Stimulated activated CD4-positive, alpha-beta T cell treated with anti-CD3 and anti-CD28 coated beads, Interleukin-2, amount 100 ng/mL, for 24 hours (primary cell): ENCODE measurements at regions not wholly inside any gene's neighbourhood (a gene's known extent, or its start where the extent isn't known, plus 50 kb on each side); places are given as distances from the start of the nearest gene placed in this dataset.

ENCODE experiments used
- DNase-seq, 2 donors: peaks; one replicate each; pipeline ENCODE4 v3.0.0-alpha.2; 2020

DNA sequence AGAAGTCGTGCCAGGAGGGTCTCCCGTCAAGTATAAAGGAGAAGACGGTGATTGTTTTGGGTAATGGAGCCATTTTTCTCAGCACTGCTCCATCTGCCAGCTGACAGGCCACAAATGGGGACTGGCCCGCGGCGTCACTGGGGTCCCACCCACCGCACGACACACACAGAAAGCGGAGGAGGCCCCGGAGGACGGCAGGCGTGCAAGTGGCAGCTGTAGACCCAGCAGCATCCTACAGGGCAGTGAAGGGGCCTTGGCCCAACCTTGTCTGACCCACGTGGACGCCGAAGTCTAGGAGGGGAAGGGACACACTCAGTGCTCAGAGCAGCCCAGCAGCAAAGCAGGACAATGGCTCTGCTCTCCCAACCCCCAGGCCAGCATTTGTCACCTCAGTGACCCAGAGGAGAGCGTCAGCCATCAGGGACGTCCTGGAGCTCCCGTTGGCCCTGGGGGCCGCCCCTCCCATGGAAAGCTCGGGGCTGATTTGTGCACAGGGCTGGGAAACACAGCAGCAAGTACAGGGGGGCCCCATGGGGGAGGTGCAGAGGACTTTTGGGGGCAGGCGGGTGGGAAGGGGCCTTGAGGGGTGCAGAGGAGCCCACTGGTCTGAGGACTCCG lies 644.4 kb downstream of the BRD1 start:
- no peak for DNase-seq

GRCh38 chr22:49182416-49182815 lies 645.3 kb downstream of the BRD1 start:
- no peak for DNase-seq

DNA sequence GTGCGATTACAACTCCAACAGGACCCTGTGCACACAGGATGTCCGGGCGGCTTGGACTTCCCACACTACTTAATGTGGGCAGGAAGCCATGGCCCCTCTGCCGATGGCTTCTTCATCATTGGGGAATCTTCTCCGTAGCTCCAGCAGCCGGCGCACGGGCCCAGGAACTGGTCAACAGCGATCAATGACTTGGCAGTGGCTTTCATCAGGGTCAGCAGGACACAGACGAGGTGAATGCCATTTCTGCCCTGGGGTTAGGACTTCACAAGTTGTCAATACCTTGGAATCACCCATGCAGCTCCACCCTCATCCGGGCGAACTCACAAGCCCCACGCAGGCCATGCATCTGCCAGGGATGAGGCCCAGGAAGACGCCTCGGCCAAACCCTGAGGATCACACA lies 645.7 kb downstream of the BRD1 start:
- no peak for DNase-seq

- no peak for DNase-seq
These were observed 646.2 kb downstream of the BRD1 start for GRCh38 chr22:49181431-49181830.

GRCh38 chr22:49180683-49181024 lies 647.0 kb downstream of the BRD1 start:
- no peak for DNase-seq

DNA sequence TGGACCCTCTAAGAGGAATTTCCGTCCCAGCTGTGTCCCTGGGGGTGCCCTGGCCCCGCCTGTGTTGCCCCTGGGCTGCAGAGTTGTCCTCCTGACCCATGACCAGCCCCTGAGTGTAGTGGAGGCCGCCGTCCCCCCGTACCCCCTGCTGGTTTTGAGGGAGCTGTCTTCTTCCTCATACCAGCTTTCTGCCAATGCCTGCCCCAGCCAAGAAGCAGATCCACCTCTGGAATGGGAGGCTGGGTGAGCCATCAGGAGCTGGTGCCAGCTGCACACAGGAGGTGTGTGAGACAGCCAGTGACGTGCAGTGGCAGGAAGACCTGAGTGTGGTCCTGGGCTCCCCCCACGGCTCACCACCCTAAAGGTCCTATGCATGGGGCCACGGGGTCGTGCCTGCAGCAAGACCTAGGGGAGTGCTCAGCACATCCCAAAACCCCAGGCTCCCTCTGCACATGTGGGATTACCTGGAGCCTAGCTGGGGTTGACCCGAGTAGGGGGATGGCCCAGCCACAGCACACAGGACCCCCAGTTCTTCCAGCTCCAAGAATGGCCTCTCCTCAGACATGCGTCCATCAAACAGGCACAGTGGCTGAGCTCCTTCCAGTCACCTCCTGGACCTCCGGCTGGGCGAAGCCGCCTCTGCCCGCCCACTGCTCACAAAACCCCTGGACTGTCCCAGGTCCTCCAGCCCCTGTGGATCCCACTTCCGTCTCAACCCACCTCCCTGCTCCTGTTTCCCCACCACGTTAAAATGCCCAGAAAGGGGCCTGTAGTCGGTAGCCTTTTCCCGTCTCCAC lies 647.6 kb downstream of the BRD1 start:
- no peak for DNase-seq

GRCh38 chr22:49179175-49179574 lies 648.5 kb downstream of the BRD1 start:
- no peak for DNase-seq

GRCh38 chr22:49178246-49179005 lies 649.2 kb downstream of the BRD1 start:
- no peak for DNase-seq

- DNase-seq: no peak
These were observed 650.0 kb downstream of the BRD1 start for GRCh38 chr22:49177666-49178065.

GRCh38 chr22:49176956-49177355 lies 650.7 kb downstream of the BRD1 start:
- DNase-seq: no peak

GRCh38 chr22:49170053-49170452 lies 657.6 kb downstream of the BRD1 start:
- DNase-seq: no peak

DNA sequence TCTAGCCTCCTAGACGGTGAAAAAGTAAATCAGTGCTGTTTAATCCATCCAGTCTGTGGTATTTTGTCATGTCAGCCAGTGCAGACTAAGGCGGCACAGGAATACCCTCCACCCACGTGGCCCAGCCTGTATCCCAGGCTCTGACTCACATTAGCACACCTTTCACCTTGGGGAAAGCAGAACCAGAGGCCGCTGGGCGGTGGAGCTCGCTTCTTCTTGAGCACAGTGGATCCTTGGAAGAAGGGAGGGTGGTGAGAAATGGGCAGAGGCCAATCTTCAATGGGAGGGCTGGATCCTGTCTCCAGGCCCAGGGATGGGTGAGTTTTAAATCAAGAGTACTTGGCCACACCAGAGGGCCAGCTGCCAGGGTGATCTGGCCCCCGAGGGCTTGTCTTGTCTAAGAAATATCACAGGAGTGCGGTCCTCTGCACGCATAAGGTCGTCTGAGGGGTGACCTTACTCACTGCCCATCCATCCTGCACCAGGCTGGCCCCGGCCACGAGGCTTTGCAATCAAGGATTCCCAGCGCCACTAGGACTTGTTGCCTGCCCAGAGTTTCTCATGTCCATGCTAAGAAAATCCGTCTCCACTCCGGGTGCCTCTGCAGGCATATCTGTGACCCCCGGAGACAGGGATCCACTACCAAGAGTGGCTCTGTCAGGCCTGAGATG lies 658.5 kb downstream of the BRD1 start:
- no peak for DNase-seq

- DNase-seq: no peak
These were observed 659.4 kb downstream of the BRD1 start for GRCh38 chr22:49168219-49168813.

DNA sequence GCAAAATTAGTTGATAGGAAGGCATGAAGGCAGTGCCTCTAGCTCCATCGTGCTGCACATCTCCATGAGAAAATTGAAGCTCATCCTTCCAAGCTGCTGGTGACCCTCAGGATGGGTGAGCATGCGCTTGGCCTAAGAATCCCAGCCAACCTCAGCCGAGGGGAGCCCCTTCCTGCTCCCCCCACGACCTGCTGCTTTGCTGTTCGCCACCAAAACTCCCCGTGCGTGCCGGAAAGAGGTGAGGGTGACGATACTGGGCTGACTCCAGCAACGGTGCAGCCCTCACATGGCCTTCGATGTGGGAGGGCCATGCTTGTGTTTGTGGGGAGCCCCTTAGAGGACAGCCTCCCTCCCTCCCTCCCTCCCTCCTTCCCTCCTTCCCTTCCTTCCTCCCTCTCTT lies 660.9 kb downstream of the BRD1 start:
- no peak for DNase-seq

DNA sequence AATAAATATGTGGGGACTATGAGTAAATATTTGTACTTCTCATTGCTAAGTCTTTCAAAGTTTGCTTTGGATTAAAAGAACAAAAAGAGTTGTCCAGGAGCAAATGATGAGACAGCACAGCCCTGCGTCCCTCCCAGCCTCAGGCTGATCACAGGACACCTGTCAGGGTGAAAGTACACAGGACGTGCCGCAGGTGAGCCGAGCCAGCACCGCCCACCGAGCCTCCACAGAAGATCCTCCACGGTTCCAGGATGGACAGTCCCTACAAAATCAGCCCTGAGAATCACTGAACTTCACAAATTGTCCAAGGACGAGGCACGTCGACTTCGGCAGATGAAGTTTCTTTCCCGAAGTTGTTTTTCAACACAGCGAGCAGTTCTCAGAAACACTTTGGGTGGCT lies 661.5 kb downstream of the BRD1 start:
- DNase-seq: no peak

DNA sequence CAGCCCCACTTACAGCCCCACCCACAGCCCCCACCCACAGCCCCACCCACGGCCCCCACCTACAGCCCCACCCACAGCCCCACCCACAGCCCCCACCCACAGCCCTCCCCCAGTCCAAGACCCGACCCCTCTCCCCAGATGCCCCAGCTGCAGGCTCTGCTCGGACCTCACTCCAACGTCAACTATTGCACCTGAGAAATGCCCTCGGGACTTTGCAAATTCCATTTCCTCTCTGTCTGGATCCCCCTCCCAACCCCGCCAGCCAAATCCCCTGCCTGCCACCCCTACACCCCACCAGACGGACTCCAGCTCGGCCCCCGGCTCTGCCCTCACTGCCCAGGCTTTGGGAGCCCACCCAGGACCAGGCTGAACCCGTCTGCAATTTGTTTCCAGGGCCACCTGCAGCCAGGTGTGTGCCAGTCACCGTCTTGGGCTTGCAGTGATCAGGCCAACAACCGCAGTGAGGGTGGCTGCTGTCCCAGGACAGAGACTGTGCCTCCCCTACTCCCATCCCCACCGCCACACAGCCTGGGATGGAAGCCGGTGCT lies 662.8 kb downstream of the BRD1 start:
- DNase-seq: no peak

DNA sequence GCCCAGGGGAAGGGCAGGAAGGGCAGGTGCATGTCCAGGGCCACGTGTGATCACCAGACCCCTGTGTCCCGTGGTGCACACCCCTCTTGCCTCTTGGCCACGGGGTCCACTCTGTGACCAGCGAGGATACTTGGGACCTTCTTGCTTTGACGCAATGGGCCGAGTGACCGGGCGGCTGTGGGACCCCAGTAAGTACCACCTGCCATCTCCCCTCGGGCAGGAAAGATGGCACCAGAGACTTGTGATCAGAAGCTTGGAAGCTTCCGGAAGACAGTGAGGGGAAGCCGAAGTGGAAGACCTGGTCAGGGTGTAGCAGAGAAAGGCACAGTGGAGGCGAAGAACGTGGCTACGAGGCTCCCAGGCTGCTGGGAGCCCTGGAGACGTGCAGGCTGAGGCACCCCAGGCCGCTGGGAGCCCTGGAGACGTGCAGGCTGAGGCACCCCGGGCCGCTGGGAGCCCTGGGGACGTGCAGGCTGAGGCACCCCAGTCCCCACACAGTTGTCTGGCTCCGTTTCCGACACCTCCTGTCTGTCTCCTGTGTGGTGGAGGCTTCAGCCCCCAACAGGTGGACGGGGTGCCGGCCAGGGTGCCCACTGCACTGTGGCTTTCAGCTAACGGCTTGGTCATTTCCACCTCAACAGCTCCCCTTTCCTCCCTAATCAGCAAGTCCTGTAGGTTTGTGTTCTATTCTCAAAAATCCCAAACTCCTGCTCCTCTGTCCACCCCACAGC lies 663.5 kb downstream of the BRD1 start:
- DNase-seq: no peak

- DNase-seq: no peak
These were observed 664.3 kb downstream of the BRD1 start for GRCh38 chr22:49163258-49163959.

- no peak for DNase-seq
These were observed 664.8 kb downstream of the BRD1 start for GRCh38 chr22:49162841-49163240.

- no peak for DNase-seq
These were observed 666.4 kb downstream of the BRD1 start for GRCh38 chr22:49161002-49161850.
